Bronchial epithelial cell (primary cell): ENCODE measurements at regions not wholly inside any gene's neighbourhood (a gene's known extent, or its start where the extent isn't known, plus 50 kb on each side); places are given as distances from the start of the nearest gene placed in this dataset.

ENCODE experiments used
- DNase-seq: peaks from one replicate; pipeline ENCODE4 v3.0.0-alpha.2; 2010; ENCODE audit warnings: low read depth
- FAIRE-seq: peaks from 2 replicates; lab custom pipeline; 2011; peaks lifted over from hg19 to GRCh38; lab: Jason Lieb, UNC
- H3K27me3 ChIP-seq: 2 replicates; pipeline ENCODE4 v1.5.1; 2011; ENCODE audit warnings: low read length; ENCODE audit not compliant: control insufficient read depth, insufficient read depth
- H3K36me3 ChIP-seq: 2 replicates; pipeline ENCODE4 v1.5.1; 2011; ENCODE audit warnings: low read length; ENCODE audit not compliant: control insufficient read depth, insufficient read depth
- H3K4me3 ChIP-seq: 2 replicates; pipeline ENCODE4 v1.5.1; 2011; ENCODE audit warnings: mild to moderate bottlenecking, low read depth, low read length, control low read depth
- TF ChIP-seq, protein P1 (sequence below): IDR thresholded peaks from 2 replicates; pipeline ENCODE4 v1.5.1; 2011; ENCODE audit warnings: mild to moderate bottlenecking, moderate library complexity, low read length, control low read depth, inconsistent platforms; ENCODE audit not compliant: insufficient read depth, severe bottlenecking

- no peak for FAIRE-seq
- no peaks in the 10 kb centered on the region for H3K36me3 ChIP-seq
- H3K4me3 ChIP-seq, result no peak overlapping the region
- TF ChIP-seq, protein P1, sequence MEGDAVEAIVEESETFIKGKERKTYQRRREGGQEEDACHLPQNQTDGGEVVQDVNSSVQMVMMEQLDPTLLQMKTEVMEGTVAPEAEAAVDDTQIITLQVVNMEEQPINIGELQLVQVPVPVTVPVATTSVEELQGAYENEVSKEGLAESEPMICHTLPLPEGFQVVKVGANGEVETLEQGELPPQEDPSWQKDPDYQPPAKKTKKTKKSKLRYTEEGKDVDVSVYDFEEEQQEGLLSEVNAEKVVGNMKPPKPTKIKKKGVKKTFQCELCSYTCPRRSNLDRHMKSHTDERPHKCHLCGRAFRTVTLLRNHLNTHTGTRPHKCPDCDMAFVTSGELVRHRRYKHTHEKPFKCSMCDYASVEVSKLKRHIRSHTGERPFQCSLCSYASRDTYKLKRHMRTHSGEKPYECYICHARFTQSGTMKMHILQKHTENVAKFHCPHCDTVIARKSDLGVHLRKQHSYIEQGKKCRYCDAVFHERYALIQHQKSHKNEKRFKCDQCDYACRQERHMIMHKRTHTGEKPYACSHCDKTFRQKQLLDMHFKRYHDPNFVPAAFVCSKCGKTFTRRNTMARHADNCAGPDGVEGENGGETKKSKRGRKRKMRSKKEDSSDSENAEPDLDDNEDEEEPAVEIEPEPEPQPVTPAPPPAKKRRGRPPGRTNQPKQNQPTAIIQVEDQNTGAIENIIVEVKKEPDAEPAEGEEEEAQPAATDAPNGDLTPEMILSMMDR, result no peak
- H3K27me3 ChIP-seq, result no peaks in the 10 kb centered on the region
- DNase-seq, result no peak
Observed at GRCh38 chr6:133055441-133055966, 185.7 kb upstream of the EYA4 start.

- FAIRE-seq (no peak), DNase-seq (no peak)
- H3K36me3 ChIP-seq, result no peaks in the 10 kb centered on the region
- H3K27me3 ChIP-seq, result no peaks in the 10 kb centered on the region
- H3K4me3 ChIP-seq, result no peak overlapping the region
- TF ChIP-seq, protein P1, result no peak
Observed at GRCh38 chr6:133057352-133057751, 183.8 kb upstream of the EYA4 start.

GRCh38 chr6:133062077-133062476 is 179.1 kb upstream of the EYA4 start:
- TF ChIP-seq, protein P1, result no peak
- H3K27me3 ChIP-seq, result no peaks in the 10 kb centered on the region
- no peak for FAIRE-seq
- H3K36me3 ChIP-seq, result no peaks in the 10 kb centered on the region
- no peak overlapping the region for H3K4me3 ChIP-seq
- DNase-seq, result no peak

- DNase-seq (no peak), FAIRE-seq (no peak)
- no peaks in the 10 kb centered on the region for H3K27me3 ChIP-seq
- no peaks in the 10 kb centered on the region for H3K36me3 ChIP-seq
- H3K4me3 ChIP-seq, result no peak overlapping the region
- TF ChIP-seq, protein P1, result no peak
Observed at GRCh38 chr6:133062696-133063306, 178.4 kb upstream of the EYA4 start.

- DNase-seq, result no peak
- Histone ChIP-seq H3K4me3 (no peak overlapping the region), H3K27me3 (no peaks in the 10 kb centered on the region), H3K36me3 (no peaks in the 10 kb centered on the region)
- TF ChIP-seq, protein P1, result no peak
- FAIRE-seq, result no peak
Observed at GRCh38 chr6:133067960-133068359, 173.2 kb upstream of the EYA4 start.
